Endothelial cell of umbilical vein (primary cell): ENCODE measurements at regions not wholly inside any gene's neighbourhood (a gene's known extent, or its start where the extent isn't known, plus 50 kb on each side); places are given as distances from the start of the nearest gene placed in this dataset.

Experiments
- CTCF ChIP-seq, 2 donors: IDR thresholded peaks; 1 replicate in 1 of 2; 2 replicates in 1 of 2; pipeline ENCODE4 v1.5.1; 2011; ENCODE audit warnings: low read length in 2 of 2, mild to moderate bottlenecking in 2 of 2, moderate library complexity in 2 of 2, control low read depth in 1 of 2, inconsistent platforms in 1 of 2, low read depth in 1 of 2; ENCODE audit not compliant: insufficient read depth in 1 of 2; ENCODE audit errors: extremely low read depth in 1 of 2
- JUN ChIP-seq: IDR thresholded peaks from 2 replicates; pipeline ENCODE4 v1.6.1; 2011; ENCODE audit warnings: borderline replicate concordance, low read depth; ENCODE audit not compliant: insufficient read length, insufficient read depth
- MAX ChIP-seq: IDR thresholded peaks from 2 replicates; pipeline ENCODE4 v1.6.1; 2011; ENCODE audit not compliant: insufficient read depth, insufficient read length
- POLR2A ChIP-seq: IDR thresholded peaks from 2 replicates; pipeline ENCODE4 v1.6.1; 2012; ENCODE audit warnings: low read depth, mild to moderate bottlenecking, control low read depth, low read length
- POLR2AphosphoS5 ChIP-seq: IDR thresholded peaks from 2 replicates; pipeline ENCODE4 v1.6.1; 2012; ENCODE audit warnings: low read depth, mild to moderate bottlenecking, control low read depth, low read length, moderate library complexity; ENCODE audit not compliant: insufficient read depth

- no peak for TF ChIP-seq JUN
- no peak for TF ChIP-seq CTCF (IDR thresholded peaks at IDR 0.05; ENCODE audit: extremely low read depth in 1 of 2, insufficient read depth in 1 of 2, low read depth in 1 of 2, low read length in 2 of 2)
- TF ChIP-seq POLR2AphosphoS5 = no peak
- no peak for TF ChIP-seq POLR2A
- TF ChIP-seq MAX = no peak
Measured at GRCh38 chr2:145068509-145068908, 548.6 kb upstream of the ZEB2 start.
